Muscle layer of duodenum (tissue), 2 donors: ENCODE measurements at regions not wholly inside any gene's neighbourhood (a gene's known extent, or its start where the extent isn't known, plus 50 kb on each side); places are given as distances from the start of the nearest gene placed in this dataset.

Experiments used
- H3K27ac ChIP-seq: one replicate; pipeline ENCODE4 v1.7.0; 2013; ENCODE audit warnings: mild to moderate bottlenecking, low read length
- H3K27me3 ChIP-seq: one replicate; pipeline ENCODE4 v1.7.0; 2013; ENCODE audit warnings: low read depth, mild to moderate bottlenecking, control low read depth, low read length
- H3K36me3 ChIP-seq, 2 donors: one replicate each; pipeline ENCODE4 v1.7.0; 2013; ENCODE audit warnings: low read length in 2 of 2, control low read depth in 1 of 2, mild to moderate bottlenecking in 1 of 2; ENCODE audit not compliant: insufficient read depth in 2 of 2, control insufficient read depth in 1 of 2
- H3K4me1 ChIP-seq, 2 donors: one replicate each; pipeline ENCODE4 v1.7.0; 2013; ENCODE audit warnings: low read length in 2 of 2, mild to moderate bottlenecking in 2 of 2, control low read depth in 1 of 2, moderate library complexity in 1 of 2; ENCODE audit not compliant: insufficient read depth in 2 of 2, control insufficient read depth in 1 of 2
- H3K4me3 ChIP-seq, 2 donors: one replicate each; pipeline ENCODE4 v1.7.0; 2013; ENCODE audit warnings: low read length in 2 of 2, low read depth in 1 of 2, mild to moderate bottlenecking in 1 of 2
- H3K9me3 ChIP-seq, 2 donors: one replicate each; pipeline ENCODE4 v1.7.0; 2013; ENCODE audit warnings: low read length in 2 of 2, control low read depth in 1 of 2, mild to moderate bottlenecking in 1 of 2; ENCODE audit not compliant: control insufficient read depth in 1 of 2
- donor health status: healthy.

DNA sequence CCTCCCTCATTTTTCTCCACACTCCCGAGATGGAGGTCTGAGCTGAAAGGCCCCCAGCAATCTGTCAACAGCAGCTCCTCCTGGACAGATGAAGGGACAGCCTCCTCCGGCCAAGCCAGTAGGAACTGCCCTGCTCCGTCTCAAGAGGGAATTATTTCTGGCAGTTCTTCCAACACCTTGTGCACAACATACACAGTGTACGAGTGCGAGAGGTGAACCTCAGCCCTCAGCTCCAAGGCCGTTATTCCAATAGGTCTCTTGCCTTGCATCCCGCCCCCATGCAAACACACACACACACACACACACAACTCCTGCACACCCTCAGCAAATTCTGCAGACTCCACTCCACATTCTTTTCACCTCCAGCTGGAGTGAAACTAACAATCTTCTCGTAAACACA, 181.7 kb upstream of the FAR2 start:
- H3K27ac ChIP-seq: no peak overlapping the region
- no peak overlapping the region for H3K4me3 ChIP-seq
- peaks cover 3 to 8% of the 10 kb centered on the region in 2 donors for H3K4me1 ChIP-seq
- H3K9me3 ChIP-seq: no peaks in the 10 kb centered on the region
- H3K27me3 ChIP-seq: no peaks in the 10 kb centered on the region
- no peaks in the 10 kb centered on the region for H3K36me3 ChIP-seq

DNA sequence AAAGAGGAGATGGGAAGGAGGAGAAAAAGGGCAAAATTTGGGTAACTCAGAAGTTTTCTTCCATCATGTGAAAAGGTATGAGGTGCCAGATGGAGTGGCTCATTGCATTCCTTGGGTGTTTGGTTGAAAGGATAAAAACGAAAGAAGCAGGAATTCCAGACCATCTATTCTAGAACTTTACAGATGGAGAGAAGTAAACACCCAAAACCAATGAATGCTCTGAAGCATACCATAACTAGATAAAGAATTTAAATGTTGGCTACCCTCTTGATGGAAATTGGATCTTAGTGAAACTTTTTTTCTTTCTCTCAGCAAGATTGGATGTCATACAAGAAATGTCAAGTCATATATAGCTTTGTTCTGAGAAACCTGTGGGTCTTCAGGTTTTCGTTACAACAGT, 175.6 kb upstream of the FAR2 start:
- Histone ChIP-seq H3K9me3 (no peaks in the 10 kb centered on the region), H3K27ac (no peak overlapping the region), H3K4me3 (no peak overlapping the region), H3K27me3 (no peaks in the 10 kb centered on the region), H3K36me3 (no peaks in the 10 kb centered on the region), H3K4me1 (no peaks in the 10 kb centered on the region)

DNA sequence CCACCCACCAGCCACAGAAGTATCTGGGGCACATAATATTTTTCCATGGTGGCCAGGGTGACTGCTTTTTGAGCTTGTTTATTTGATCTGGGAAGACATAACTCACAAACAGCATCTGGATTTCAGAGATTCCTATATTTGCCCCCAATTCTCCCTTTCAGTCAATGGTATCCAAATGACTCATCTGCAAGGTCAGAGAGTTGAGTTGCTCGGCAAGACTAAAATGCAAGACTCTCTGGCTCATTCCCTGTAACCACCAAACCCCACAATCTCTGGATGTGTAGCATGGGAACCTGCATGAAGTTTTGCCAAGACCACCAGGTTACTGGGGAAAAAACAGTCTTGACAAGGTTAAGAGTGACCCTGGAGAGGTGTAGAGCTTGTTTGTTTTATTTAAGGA, 174.9 kb upstream of the FAR2 start:
- Histone ChIP-seq H3K36me3 (no peaks in the 10 kb centered on the region), H3K4me3 (no peak overlapping the region), H3K9me3 (no peaks in the 10 kb centered on the region), H3K27ac (no peak overlapping the region), H3K27me3 (no peaks in the 10 kb centered on the region), H3K4me1 (no peaks in the 10 kb centered on the region)

DNA sequence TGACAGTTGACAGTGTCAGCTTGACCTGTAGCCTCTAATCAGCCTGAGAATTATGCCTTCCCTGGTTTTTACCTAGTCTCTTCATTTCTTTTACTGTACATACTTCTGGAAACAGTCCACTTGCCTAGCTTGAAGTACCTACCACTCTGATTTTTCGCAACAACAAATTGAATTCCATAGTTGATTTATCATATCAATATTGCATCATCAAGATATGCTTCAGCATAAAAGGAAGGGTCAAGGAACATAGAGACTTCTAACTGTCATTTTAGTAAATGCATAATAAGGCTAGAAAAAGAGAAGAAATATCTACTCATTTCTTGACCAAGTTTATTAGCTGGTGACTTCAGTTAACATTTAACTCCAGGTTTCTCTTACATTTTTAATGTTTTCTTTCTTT, 174.2 kb upstream of the FAR2 start:
- Histone ChIP-seq H3K36me3 (no peaks in the 10 kb centered on the region), H3K4me3 (no peak overlapping the region), H3K27ac (no peak overlapping the region), H3K4me1 (no peaks in the 10 kb centered on the region), H3K9me3 (no peaks in the 10 kb centered on the region), H3K27me3 (no peaks in the 10 kb centered on the region)

DNA sequence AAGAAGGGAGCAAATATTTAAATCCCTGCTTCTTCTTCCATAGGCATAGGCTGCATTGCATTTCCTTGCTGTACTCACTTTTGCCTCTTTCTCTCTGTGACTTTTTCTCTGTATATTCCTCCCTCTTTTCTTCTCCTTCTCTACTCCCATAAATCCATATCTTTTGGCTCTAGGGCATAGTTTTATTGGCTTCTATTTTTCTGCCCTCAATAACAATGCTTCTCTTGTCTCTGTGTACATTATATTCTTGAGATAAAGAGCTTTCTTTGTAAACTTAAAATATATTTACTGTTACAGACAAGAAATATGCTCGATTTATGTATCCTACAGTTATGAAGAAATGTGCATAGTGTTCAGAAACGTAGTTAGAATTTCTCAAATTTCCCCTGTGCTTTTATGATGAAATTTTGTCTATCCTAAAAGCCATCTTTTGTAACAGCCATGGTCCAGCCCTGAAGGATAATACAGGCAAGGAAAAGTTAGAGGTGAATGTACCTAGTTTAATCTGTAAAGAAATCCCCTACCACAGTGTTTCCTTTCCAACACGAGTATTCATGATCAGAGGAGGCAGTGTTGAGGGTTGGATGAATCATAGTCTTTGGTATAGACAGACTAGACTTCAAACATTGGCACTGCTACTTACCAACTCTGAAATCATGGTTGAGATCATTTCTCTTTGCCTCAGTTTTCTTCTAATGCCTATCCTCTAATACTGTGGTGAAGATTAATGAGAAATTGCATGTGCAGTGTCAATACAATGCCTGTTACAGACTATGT, 173.3 kb upstream of the FAR2 start:
- Histone ChIP-seq H3K9me3 (no peaks in the 10 kb centered on the region), H3K36me3 (no peaks in the 10 kb centered on the region), H3K27me3 (no peaks in the 10 kb centered on the region), H3K27ac (no peak overlapping the region), H3K4me1 (no peaks in the 10 kb centered on the region), H3K4me3 (no peak overlapping the region)

DNA sequence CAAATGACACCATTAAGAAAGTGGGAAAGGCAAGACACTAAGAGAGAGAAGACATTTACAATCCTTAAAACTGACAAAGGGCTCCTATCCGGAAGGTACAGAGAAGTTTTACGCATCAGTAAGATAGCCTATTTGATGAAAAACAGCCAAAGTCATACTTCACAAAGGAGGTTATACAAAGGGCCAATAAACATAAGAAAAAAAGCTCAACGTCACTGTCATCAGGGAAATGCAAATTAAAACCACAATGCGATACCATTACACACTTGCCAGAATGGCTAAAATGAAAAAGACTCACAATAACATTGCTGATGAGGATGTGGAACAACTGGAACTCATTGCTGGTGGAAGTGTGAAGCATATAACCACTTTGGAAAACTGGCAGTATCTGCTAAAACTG, 168.6 kb upstream of the FAR2 start:
- Histone ChIP-seq H3K27me3 (no peaks in the 10 kb centered on the region), H3K4me3 (no peak overlapping the region), H3K36me3 (no peaks in the 10 kb centered on the region), H3K4me1 (no peaks in the 10 kb centered on the region), H3K9me3 (no peaks in the 10 kb centered on the region), H3K27ac (no peak overlapping the region)

DNA sequence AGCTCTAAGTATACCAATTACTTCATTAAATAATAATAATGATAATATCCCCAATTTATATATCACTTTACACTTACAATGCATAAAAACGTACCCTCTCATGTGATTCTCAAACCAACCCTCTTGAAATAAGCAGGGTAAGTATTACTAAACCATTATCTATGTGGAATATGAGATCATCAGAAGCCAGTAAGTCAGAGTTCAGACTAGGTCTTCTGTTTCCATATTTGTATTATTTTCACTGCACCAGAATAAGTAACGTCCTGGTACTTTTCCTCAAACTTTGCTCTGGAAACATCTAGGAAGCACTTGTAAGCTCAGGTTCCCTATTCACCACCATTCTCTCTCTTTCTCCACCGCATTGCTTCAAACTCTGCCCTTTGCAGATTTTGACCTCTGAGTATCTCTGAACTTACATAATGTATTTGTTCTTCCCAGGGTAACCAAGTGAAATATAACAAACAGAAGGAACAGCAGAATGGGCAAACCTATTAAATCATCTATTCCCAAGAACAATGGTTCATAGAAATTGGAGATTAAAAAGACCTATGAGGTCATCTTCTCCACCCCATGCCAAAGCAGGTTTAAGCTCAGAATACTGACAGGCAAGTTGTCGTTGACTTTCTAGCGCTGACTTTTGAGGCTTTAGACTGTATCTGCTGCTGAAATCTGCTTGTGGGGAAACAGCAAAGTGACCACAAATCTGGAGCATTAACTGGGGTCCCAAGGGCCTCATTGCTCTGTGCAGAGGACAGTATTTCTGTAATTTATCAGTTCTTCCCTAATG, 161.3 kb upstream of the FAR2 start:
- H3K4me1 ChIP-seq: peaks cover 0 to 5% of the 10 kb centered on the region in 2 donors
- H3K27me3 ChIP-seq: no peaks in the 10 kb centered on the region
- H3K4me3 ChIP-seq: no peak overlapping the region
- no peaks in the 10 kb centered on the region for H3K9me3 ChIP-seq
- H3K27ac ChIP-seq: no peak overlapping the region
- no peaks in the 10 kb centered on the region for H3K36me3 ChIP-seq

DNA sequence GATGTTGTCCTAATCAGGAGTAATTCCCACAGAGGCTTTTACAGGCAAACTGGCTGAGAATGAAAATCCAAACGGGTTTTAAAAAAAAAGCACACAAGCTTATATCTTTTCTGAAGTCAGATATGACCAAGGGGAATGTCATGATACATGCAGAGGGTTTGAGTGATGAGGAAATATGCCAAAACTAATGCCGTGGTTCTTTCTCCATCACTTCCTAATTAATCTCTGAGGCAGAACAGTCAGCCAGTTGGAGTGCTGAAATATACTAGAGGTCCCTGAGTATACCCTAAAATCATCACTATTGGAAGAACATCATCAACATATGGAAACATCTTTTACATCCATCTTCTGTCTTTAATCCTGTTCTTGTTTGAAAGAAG, 160.8 kb upstream of the FAR2 start:
- Histone ChIP-seq H3K36me3 (no peaks in the 10 kb centered on the region), H3K4me1 (peaks cover 0 to 5% of the 10 kb centered on the region in 2 donors), H3K9me3 (no peaks in the 10 kb centered on the region), H3K27ac (no peak overlapping the region), H3K4me3 (no peak overlapping the region), H3K27me3 (no peaks in the 10 kb centered on the region)

DNA sequence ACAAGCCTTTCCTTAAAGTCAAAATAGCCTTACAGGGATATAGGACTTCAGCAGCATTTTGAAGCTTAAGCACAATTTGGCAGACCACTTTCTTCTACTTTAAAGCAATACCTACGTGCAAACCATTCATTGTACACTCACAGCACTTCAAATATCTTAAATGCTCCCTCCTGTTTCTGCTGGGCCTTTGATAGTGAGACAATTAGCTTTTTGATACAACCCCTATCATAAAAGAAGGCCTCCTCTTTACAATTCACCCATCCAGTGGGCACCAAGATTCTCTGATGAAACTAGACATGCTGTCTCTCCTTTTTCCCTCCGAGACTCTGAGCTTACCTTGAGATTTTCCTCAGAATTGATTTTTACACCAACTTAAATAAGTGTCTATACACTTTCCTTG, 157.5 kb upstream of the FAR2 start:
- Histone ChIP-seq H3K36me3 (no peaks in the 10 kb centered on the region), H3K4me3 (no peak overlapping the region)

DNA sequence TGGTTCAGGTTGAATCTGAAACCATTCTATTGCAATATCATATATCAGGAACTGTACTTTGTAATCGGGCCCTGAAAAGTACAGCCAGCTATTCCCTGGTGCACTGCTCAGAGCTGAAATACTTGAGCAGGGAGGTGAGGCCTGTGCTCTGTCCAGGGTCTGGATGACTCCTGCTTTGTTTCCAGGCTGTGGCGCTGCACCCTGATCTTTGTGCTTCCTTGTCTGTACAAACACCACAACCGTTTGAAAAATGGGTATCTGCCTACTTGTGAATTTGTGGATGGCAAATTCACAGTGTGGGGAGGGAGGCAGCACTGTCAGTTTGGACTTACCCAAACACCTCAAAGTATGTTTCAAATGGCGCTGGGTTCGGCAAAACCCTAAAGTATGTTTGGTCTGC, 155.4 kb upstream of the FAR2 start:
- no peaks in the 10 kb centered on the region for H3K27me3 ChIP-seq
- H3K36me3 ChIP-seq: no peaks in the 10 kb centered on the region
- no peak overlapping the region for H3K27ac ChIP-seq
- no peaks in the 10 kb centered on the region for H3K9me3 ChIP-seq
- H3K4me1 ChIP-seq: peaks cover 0 to 3% of the 10 kb centered on the region in 2 donors
- H3K4me3 ChIP-seq: no peak overlapping the region

More for the DNA sequence above, 157.5 kb upstream of the FAR2 start:
- Histone ChIP-seq H3K4me1 (peaks cover 0 to 5% of the 10 kb centered on the region in 2 donors), H3K27ac (no peak overlapping the region), H3K27me3 (no peaks in the 10 kb centered on the region), H3K9me3 (no peaks in the 10 kb centered on the region)

DNA sequence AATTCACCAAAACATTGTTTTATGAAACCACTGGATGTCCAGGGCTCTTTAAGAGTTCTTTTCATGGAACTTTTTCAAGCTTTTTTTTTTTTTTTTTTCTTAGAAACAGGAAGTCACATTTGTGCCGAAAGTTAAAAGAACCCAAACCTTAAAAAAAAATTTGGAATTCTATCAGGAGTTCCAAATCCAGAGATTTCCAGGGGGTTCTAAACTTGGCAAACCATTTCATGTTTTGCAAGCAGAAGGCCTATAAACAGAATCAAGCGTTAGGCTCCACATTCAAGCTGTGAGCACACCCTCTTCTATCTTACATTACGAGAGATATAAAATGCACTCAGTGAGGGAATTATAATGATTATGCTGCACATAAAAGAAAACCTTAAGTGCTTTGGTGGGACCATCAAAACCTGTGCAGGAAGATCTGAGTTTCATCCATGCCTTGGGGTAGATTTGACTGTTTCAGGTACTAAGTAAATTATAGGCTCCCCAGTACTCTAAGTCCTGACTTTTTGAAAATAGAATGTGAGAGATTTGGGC, 154.8 kb upstream of the FAR2 start:
- Histone ChIP-seq H3K36me3 (no peaks in the 10 kb centered on the region), H3K4me1 (no peaks in the 10 kb centered on the region), H3K4me3 (no peak overlapping the region), H3K27ac (no peak overlapping the region), H3K9me3 (no peaks in the 10 kb centered on the region), H3K27me3 (no peaks in the 10 kb centered on the region)
